CD4-positive, alpha-beta memory T cell (primary cell): ENCODE measurements at regions not wholly inside any gene's neighbourhood (a gene's known extent, or its start where the extent isn't known, plus 50 kb on each side); places are given as distances from the start of the nearest gene placed in this dataset.

Experiments
- CTCF ChIA-PET: fragments of 350-600 bp; sonication (Branson Sonifier 250); formaldehyde crosslinking; loops from one replicate; lab custom pipeline; 2021; ENCODE audit warnings: inconsistent platforms; ENCODE audit not compliant: partially characterized antibody; lab: Charles Lee
- POLR2A ChIA-PET: fragments of 350-600 bp; sonication (Branson Sonifier 250); formaldehyde crosslinking; loops from one replicate; lab custom pipeline; 2021; ENCODE audit not compliant: partially characterized antibody; lab: Charles Lee
- DNase-seq, 5 donors: peaks; one replicate each; pipeline versions ENCODE4 v3.0.0 to v3.0.0-alpha.2; 2020 to 2022; ENCODE audit warnings: mixed read lengths in 1 of 5
- H3K27ac ChIP-seq: one replicate; pipeline ENCODE4 v1.7.0; 2013; ENCODE audit warnings: low read depth, low read length
- H3K27me3 ChIP-seq: 2 replicates; pipeline ENCODE4 v1.7.0; 2013; ENCODE audit warnings: mild to moderate bottlenecking, low read length, moderate library complexity; ENCODE audit not compliant: insufficient read depth
- H3K36me3 ChIP-seq: 2 replicates; pipeline ENCODE4 v1.7.0; 2013; ENCODE audit warnings: mild to moderate bottlenecking, low read length, moderate library complexity; ENCODE audit not compliant: insufficient read depth
- H3K4me1 ChIP-seq: 2 replicates; pipeline ENCODE4 v1.7.0; 2013; ENCODE audit warnings: mild to moderate bottlenecking, low read length, moderate library complexity; ENCODE audit not compliant: insufficient read depth
- H3K4me3 ChIP-seq, 2 donors: one replicate each; pipeline ENCODE4 v1.7.0; 2013; ENCODE audit warnings: low read length in 2 of 2, mild to moderate bottlenecking in 1 of 2
- H3K9me3 ChIP-seq, 2 donors: one replicate each; pipeline ENCODE4 v1.7.0; 2013; ENCODE audit warnings: low read length in 2 of 2, control low read depth in 1 of 2; ENCODE audit not compliant: control insufficient read depth in 1 of 2
- H3K27ac Mint-ChIP-seq, 7 donors: one replicate each; pipeline ENCODE4 v1.8.0; 2020 to 2021; ENCODE audit warnings: mixed read lengths in 7 of 7, mild to moderate bottlenecking in 6 of 7, inconsistent platforms in 3 of 7, moderate library complexity in 3 of 7
- H3K27me3 Mint-ChIP-seq, 2 donors: one replicate each; pipeline ENCODE4 v1.8.0; 2020 to 2021; ENCODE audit warnings: mixed read lengths in 2 of 2
- H3K36me3 Mint-ChIP-seq, 2 donors: one replicate each; pipeline ENCODE4 v1.8.0; 2020 to 2021; ENCODE audit warnings: mixed read lengths in 2 of 2, inconsistent platforms in 1 of 2, mild to moderate bottlenecking in 1 of 2
- H3K4me1 Mint-ChIP-seq, 4 donors: one replicate each; pipeline ENCODE4 v1.8.0; 2020 to 2021; ENCODE audit warnings: mixed read lengths in 4 of 4, mild to moderate bottlenecking in 1 of 4
- H3K4me3 Mint-ChIP-seq, 8 donors: one replicate each; pipeline ENCODE4 v1.8.0; 2020 to 2021; ENCODE audit warnings: mixed read lengths in 8 of 8, mild to moderate bottlenecking in 7 of 8, moderate library complexity in 6 of 8, inconsistent platforms in 3 of 8
- H3K9me3 Mint-ChIP-seq, 8 donors: one replicate each; pipeline ENCODE4 v1.8.0; 2020 to 2021; ENCODE audit warnings: mixed read lengths in 8 of 8, mild to moderate bottlenecking in 5 of 8, inconsistent platforms in 3 of 8, moderate library complexity in 1 of 8
- intact Hi-C: fragments of 100-400 bp; cut with micrococcal nuclease; formaldehyde crosslinking; loops from one replicate; pipeline ENCODE4 v1.15.1; 2023

DNA sequence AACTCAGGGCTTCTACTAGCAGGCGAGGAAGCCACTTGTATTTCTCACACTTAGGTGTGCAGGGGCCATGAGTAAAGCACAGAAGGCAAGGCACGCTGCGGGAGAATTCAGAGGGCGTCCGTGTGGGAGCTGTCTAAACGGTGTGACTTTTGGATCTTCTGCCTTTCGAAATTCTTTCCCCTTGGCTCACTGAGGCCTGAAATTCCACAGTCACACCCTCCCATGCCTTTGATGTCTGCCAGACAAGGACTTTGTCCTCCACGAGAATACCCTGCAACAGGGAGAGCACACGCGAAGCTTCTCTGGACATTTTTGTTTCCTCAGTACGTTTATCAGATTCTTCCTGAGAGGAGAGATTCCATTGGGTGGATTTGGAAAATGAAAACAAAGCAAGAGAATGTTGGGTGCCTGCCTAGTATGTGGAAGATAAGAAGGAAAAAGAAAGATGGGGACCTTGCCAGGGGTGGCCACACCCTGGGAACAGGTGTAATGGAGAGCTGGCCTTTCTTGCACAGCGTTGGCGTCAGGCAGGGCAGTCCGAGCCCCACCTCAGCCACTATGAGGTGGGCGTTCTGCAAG lies 235.7 kb downstream of the MYLK4 start:
- Histone ChIP-seq H3K4me1 (no peaks in the 10 kb centered on the region), H3K27ac (no peak overlapping the region), H3K36me3 (no peaks in the 10 kb centered on the region), H3K27me3 (no peaks in the 10 kb centered on the region), H3K4me3 (no peak overlapping the region), H3K9me3 (no peaks in the 10 kb centered on the region)
- POLR2A ChIA-PET = no interaction called here
- CTCF ChIA-PET = no interaction called here
- no peak overlapping the region for H3K27ac Mint-ChIP-seq
- H3K9me3 Mint-ChIP-seq = peaks cover 0 to 18% (median 9%) of the 10 kb centered on the region in 8 donors
- H3K36me3 Mint-ChIP-seq = no peaks in the 10 kb centered on the region
- H3K4me3 Mint-ChIP-seq = no peak overlapping the region
- intact Hi-C loops = no loop called here
- DNase-seq = no peak
- H3K4me1 Mint-ChIP-seq = no peaks in the 10 kb centered on the region
- peaks cover 11 to 31% of the 10 kb centered on the region in 2 donors for H3K27me3 Mint-ChIP-seq

DNA sequence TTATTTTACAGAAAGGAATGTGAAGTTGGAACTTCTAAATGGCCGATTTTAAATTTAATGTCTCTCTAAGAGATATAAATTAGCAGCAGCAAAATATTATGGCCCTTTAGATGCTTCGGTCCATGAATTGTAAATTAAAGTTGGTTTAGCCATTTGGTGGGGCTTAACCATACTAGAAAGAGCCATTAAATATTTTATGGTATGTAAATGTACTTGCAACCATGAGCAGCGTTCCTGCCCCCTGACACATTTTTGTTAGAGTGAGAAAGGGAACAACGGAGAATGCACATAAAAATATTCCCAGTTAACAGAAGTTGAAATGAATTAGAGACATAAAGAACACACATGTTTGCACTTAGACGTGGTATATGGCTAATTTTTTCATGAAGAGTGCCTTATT lies 237.9 kb downstream of the MYLK4 start:
- Histone ChIP-seq H3K27me3 (no peaks in the 10 kb centered on the region), H3K27ac (no peak overlapping the region), H3K36me3 (no peaks in the 10 kb centered on the region), H3K4me3 (no peak overlapping the region), H3K9me3 (no peaks in the 10 kb centered on the region), H3K4me1 (no peaks in the 10 kb centered on the region)
- Mint-ChIP-seq H3K36me3 (no peaks in the 10 kb centered on the region), H3K9me3 (peaks cover 0 to 2% (median 0%) of the 10 kb centered on the region in 8 donors), H3K27me3 (peaks cover 18 to 32% of the 10 kb centered on the region in 2 donors), H3K4me3 (no peak overlapping the region), H3K27ac (no peak overlapping the region), H3K4me1 (no peaks in the 10 kb centered on the region)
- CTCF ChIA-PET = no interaction called here
- POLR2A ChIA-PET = no interaction called here
- DNase-seq = no peak
- intact Hi-C loops = no loop called here

DNA sequence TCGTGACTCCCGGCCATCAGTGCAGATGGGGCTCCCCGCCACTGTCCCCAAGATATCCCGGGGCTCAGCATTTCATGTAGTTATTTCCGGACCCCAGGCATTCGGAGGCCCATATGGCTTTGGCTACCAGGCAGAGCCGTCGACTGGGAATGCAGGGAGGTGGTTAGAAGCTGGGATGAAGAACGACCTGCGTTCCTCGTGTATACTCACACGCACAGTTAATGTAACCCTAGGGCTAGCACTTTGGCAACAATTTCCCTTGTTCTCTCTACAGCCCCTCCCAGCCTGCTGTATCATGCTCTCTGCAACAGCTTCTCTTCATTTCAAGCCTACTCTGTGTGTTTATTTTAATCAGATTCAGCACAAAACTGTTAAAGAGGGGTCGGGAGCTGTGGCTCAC lies 240.4 kb downstream of the MYLK4 start:
- POLR2A ChIA-PET = no interaction called here
- intact Hi-C loops = no loop called here
- H3K27me3 Mint-ChIP-seq = peaks cover 30 to 45% of the 10 kb centered on the region in 2 donors

DNA sequence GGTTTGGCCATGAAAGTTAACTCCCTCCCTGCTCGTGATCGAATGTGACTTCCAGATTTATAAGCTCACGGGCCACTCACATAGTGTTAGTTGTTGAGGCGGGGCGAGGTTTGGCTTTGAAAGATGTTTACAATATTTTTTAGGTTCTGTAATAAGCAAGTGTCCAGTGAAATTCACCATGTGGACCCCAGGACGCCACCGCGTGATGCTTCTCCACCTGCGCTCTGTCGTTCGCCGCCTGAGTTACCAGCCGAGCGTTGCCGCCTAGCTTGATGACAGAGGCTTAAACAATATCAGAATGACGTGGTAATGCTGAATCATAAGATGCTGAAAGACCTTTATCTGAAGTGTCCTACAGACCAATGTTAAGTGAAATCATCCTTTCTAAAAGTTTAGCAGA lies 241.0 kb downstream of the MYLK4 start:
- Mint-ChIP-seq H3K9me3 (peaks cover 0 to 3% (median 0%) of the 10 kb centered on the region in 8 donors), H3K27ac (no peak overlapping the region), H3K4me1 (no peaks in the 10 kb centered on the region), H3K36me3 (no peaks in the 10 kb centered on the region), H3K4me3 (no peak overlapping the region), H3K27me3 (peaks cover 30 to 48% of the 10 kb centered on the region in 2 donors)
- H3K36me3 ChIP-seq = no peaks in the 10 kb centered on the region
- CTCF ChIA-PET = no interaction called here
- no peak overlapping the region for H3K27ac ChIP-seq
- intact Hi-C loops = no loop called here
- no peak overlapping the region for H3K4me3 ChIP-seq
- H3K27me3 ChIP-seq = peaks cover 6% of the 10 kb centered on the region
- DNase-seq = no peak
- POLR2A ChIA-PET = no interaction called here
- H3K9me3 ChIP-seq = no peaks in the 10 kb centered on the region
- H3K4me1 ChIP-seq = no peaks in the 10 kb centered on the region

More for the DNA sequence above, 240.4 kb downstream of the MYLK4 start:
- no peaks in the 10 kb centered on the region for H3K4me1 ChIP-seq
- Mint-ChIP-seq H3K9me3 (peaks cover 0 to 3% (median 0%) of the 10 kb centered on the region in 8 donors), H3K4me3 (no peak overlapping the region), H3K36me3 (no peaks in the 10 kb centered on the region), H3K4me1 (no peaks in the 10 kb centered on the region), H3K27ac (no peak overlapping the region)
- no peak overlapping the region for H3K27ac ChIP-seq
- no peaks in the 10 kb centered on the region for H3K36me3 ChIP-seq
- CTCF ChIA-PET = no interaction called here
- no peak overlapping the region for H3K4me3 ChIP-seq
- H3K9me3 ChIP-seq = no peaks in the 10 kb centered on the region
- DNase-seq = no peak
- H3K27me3 ChIP-seq = peaks cover 6% of the 10 kb centered on the region

DNA sequence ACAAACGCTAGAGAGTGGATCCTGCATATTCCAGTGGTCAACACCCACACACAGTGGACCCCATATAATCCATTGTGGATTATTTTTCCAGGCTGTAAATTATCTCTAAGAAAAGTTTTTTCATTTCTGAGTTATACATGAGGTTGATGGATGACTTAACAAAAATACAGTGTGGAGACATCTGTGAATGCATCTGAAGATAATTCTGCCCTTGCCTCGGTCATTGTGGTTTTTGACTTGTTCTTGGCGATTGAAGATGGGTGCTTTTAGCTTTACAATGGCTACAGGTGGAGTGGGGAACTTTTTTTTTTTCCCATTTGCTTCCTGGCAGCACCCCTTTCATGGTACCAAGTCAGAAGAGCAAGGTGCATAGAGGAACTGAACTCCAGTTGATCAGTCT lies 242.7 kb downstream of the MYLK4 start:
- Histone ChIP-seq H3K27ac (no peak overlapping the region), H3K4me3 (no peak overlapping the region), H3K27me3 (peaks cover 6% of the 10 kb centered on the region), H3K4me1 (no peaks in the 10 kb centered on the region), H3K36me3 (no peaks in the 10 kb centered on the region), H3K9me3 (no peaks in the 10 kb centered on the region)
- H3K36me3 Mint-ChIP-seq = no peaks in the 10 kb centered on the region
- H3K9me3 Mint-ChIP-seq = peaks cover 0 to 3% (median 0%) of the 10 kb centered on the region in 8 donors
- intact Hi-C loops = no loop called here
- no peak for DNase-seq
- H3K27me3 Mint-ChIP-seq = peaks cover 28 to 40% of the 10 kb centered on the region in 2 donors
- ChIA-PET POLR2A (no interaction called here), CTCF (no interaction called here)
- H3K4me3 Mint-ChIP-seq = no peak overlapping the region
- no peak overlapping the region for H3K27ac Mint-ChIP-seq
- no peaks in the 10 kb centered on the region for H3K4me1 Mint-ChIP-seq

DNA sequence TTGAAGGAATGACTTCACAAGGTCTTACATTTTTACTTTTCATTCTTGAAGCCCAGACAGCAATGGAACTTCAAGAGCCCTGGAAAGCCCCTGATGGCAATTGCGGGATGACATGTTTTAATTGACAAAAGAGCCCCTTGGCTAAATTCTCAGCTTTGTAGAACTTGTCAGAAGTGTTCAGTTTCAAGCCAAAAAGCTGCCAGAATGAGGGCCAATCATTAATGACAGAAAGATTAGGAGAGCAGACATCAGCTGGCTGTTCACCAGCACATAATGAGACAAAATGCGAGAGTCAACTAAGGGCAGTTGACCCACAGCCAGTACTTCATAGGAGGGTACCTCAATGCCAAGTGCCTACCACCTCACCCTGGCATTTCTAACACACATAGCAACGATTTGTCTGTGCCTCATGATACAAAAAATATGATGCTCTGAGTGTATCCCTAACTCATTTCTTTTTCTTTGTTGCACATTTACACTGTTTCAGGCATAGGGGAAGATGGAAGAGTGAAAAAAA lies 243.1 kb downstream of the MYLK4 start:
- ChIA-PET CTCF (no interaction called here), POLR2A (no interaction called here)
- no peak for DNase-seq
- Mint-ChIP-seq H3K4me1 (no peaks in the 10 kb centered on the region), H3K36me3 (no peaks in the 10 kb centered on the region), H3K9me3 (peaks cover 0 to 3% (median 0%) of the 10 kb centered on the region in 8 donors), H3K27ac (no peak overlapping the region), H3K4me3 (no peak overlapping the region), H3K27me3 (peaks cover 28 to 40% of the 10 kb centered on the region in 2 donors)
- Histone ChIP-seq H3K27ac (no peak overlapping the region), H3K4me1 (no peaks in the 10 kb centered on the region), H3K9me3 (no peaks in the 10 kb centered on the region), H3K4me3 (no peak overlapping the region), H3K27me3 (peaks cover 6% of the 10 kb centered on the region), H3K36me3 (no peaks in the 10 kb centered on the region)
- intact Hi-C loops = no loop called here

DNA sequence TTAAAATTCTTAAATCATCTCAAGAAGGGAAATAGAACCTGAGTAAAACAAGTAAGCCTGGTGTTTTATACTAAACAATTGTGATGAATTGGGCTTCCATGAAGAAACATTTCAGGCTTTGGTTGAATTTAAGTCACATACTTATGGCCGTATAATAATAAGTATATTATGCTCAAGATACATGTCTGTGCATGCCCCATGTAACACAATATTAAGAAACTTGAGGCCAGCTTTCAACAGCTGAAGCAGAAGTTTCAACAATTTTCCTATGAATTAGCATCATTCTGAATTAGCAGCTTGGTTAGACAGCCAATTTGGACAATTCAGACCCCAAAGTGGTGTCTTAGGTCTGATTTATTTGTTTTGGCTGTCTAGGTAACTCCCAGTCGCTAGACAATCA lies 243.7 kb downstream of the MYLK4 start:
- H3K27me3 Mint-ChIP-seq = peaks cover 31 to 40% of the 10 kb centered on the region in 2 donors

More for the DNA sequence above, 243.7 kb downstream of the MYLK4 start:
- Histone ChIP-seq H3K27me3 (peaks cover 6% of the 10 kb centered on the region), H3K9me3 (no peaks in the 10 kb centered on the region), H3K4me1 (no peaks in the 10 kb centered on the region), H3K36me3 (no peaks in the 10 kb centered on the region), H3K4me3 (no peak overlapping the region), H3K27ac (no peak overlapping the region)
- no peak overlapping the region for H3K4me3 Mint-ChIP-seq
- no peaks in the 10 kb centered on the region for H3K4me1 Mint-ChIP-seq
- ChIA-PET POLR2A (no interaction called here), CTCF (no interaction called here)
- peaks cover 0 to 3% (median 0%) of the 10 kb centered on the region in 8 donors for H3K9me3 Mint-ChIP-seq
- no peak overlapping the region for H3K27ac Mint-ChIP-seq
- H3K36me3 Mint-ChIP-seq = no peaks in the 10 kb centered on the region
- no peak for DNase-seq
- intact Hi-C loops = no loop called here
